Activated CD8-positive, alpha-beta T cell treated with anti-CD3 and anti-CD28 coated beads, Interleukin-2, amount 10 ng/mL, durations not matched to agents 7 days and 5 days (primary cell): ENCODE measurements at regions not wholly inside any gene's neighbourhood (a gene's known extent, or its start where the extent isn't known, plus 50 kb on each side); places are given as distances from the start of the nearest gene placed in this dataset.
"Not testable (repeated sequence)": the region's sequence is repeated elsewhere in the genome, so short reads cannot be mapped to it uniquely, and the experiment has no call there.

ENCODE experiments used
- ATAC-seq: fragments of 150-1000 bp; cut with Tn5 transposase; one replicate; pipeline ENCODE4 v1.10.0; 2021; ENCODE audit warnings: moderate library complexity
- CTCF ChIA-PET: fragments of 350-600 bp; sonication (Branson Sonifier 250); formaldehyde crosslinking; loops from one replicate; lab custom pipeline; 2021; ENCODE audit warnings: antibody characterized with exemption; lab: Charles Lee
- POLR2A ChIA-PET: fragments of 350-600 bp; sonication (Branson Sonifier 250); formaldehyde crosslinking; loops from one replicate; lab custom pipeline; 2021; ENCODE audit warnings: antibody characterized with exemption; lab: Charles Lee
- DNase-seq: peaks from one replicate; pipeline ENCODE4 v3.0.0-alpha.2; 2020
- H3K27ac Mint-ChIP-seq: one replicate; pipeline ENCODE4 v1.8.0; 2021; ENCODE audit warnings: mild to moderate bottlenecking, mixed read lengths
- H3K27me3 Mint-ChIP-seq: one replicate; pipeline ENCODE4 v1.8.0; 2021; ENCODE audit warnings: low read depth, mixed read lengths
- H3K36me3 Mint-ChIP-seq: one replicate; pipeline ENCODE4 v1.8.0; 2021; ENCODE audit warnings: low read depth, mixed read lengths
- H3K4me1 Mint-ChIP-seq: one replicate; pipeline ENCODE4 v1.8.0; 2021; ENCODE audit warnings: low read depth, mixed read lengths
- H3K4me3 Mint-ChIP-seq: one replicate; pipeline ENCODE4 v1.8.0; 2021; ENCODE audit warnings: mild to moderate bottlenecking, mixed read lengths
- H3K9me3 Mint-ChIP-seq: one replicate; pipeline ENCODE4 v1.8.0; 2022; ENCODE audit warnings: mixed read lengths; ENCODE audit not compliant: insufficient read depth

- DNase-seq, ATAC-seq, H3K36me3 Mint-ChIP-seq, CTCF ChIA-PET, POLR2A ChIA-PET, H3K4me1 Mint-ChIP-seq, H3K27me3 Mint-ChIP-seq, H3K27ac Mint-ChIP-seq, H3K9me3 Mint-ChIP-seq, H3K4me3 Mint-ChIP-seq: not testable (repeated sequence)
These were observed 240.9 kb upstream of the SFSWAP start for GRCh38 chr12:131469945-131470344.

- Mint-ChIP-seq H3K9me3 (no peaks in the 10 kb centered on the region), H3K4me1 (peaks cover 7% of the 10 kb centered on the region), H3K27ac (no peak overlapping the region), H3K27me3 (no peaks in the 10 kb centered on the region), H3K36me3 (no peaks in the 10 kb centered on the region), H3K4me3 (no peak overlapping the region)
- ChIA-PET POLR2A (no interaction called here), CTCF (no interaction called here)
- no peak for ATAC-seq
- no peak for DNase-seq
These were observed 239.5 kb upstream of the SFSWAP start for GRCh38 chr12:131471271-131471905.

DNA sequence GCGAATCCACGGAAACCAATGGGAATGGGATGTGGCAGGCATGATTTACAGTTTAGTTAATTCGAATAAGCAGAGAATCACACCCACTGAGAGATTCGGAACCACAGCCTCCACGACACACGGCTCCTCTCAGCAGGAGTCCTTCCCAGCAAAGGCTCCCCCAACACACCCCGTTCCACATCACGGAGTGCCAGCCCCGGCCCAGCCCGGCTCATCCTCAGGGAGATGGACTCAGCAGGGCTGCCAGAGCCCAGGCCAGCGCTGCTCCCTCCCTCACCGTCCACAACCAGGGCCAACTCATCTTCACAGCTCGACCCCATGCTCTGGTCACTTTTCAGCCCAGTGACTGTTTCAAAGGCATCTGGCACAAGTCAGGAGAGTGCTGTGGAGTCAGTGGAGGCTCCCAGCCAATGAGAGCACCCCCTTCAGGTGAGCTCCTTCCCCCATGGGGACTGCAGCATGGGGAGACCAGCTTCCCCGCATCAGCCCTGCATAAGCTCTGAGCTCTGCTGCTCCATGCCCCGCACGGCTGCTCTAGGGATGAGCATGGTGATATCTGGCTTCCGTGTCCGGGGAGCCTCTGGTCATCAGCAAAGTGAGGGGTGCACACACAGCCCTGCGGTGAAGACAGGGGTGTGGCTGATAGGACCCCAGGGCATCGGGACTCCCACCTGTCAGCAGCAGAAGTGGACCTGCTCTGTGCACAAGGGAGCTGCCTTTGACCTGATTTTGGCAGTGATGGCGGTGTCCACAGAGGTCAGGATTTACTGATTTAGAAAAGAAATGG is 238.8 kb upstream of the SFSWAP start:
- DNase-seq (no peak), ATAC-seq (no peak)
- Mint-ChIP-seq H3K27me3 (no peaks in the 10 kb centered on the region), H3K27ac (no peak overlapping the region), H3K4me3 (no peak overlapping the region), H3K4me1 (peaks cover 7% of the 10 kb centered on the region), H3K9me3 (no peaks in the 10 kb centered on the region), H3K36me3 (no peaks in the 10 kb centered on the region)
- ChIA-PET CTCF (no interaction called here), POLR2A (no interaction called here)

- H3K27ac Mint-ChIP-seq: no peak overlapping the region
- H3K27me3 Mint-ChIP-seq: no peaks in the 10 kb centered on the region
- ChIA-PET CTCF (no interaction called here), POLR2A (no interaction called here)
- no peak overlapping the region for H3K4me3 Mint-ChIP-seq
- no peaks in the 10 kb centered on the region for H3K36me3 Mint-ChIP-seq
- H3K4me1 Mint-ChIP-seq: peaks cover 7% of the 10 kb centered on the region
- no peaks in the 10 kb centered on the region for H3K9me3 Mint-ChIP-seq
- no peak for DNase-seq
- ATAC-seq: no peak
These were observed 237.6 kb upstream of the SFSWAP start for GRCh38 chr12:131473261-131473660.

- no peak for DNase-seq
- Mint-ChIP-seq H3K9me3 (no peaks in the 10 kb centered on the region), H3K27ac (no peak overlapping the region), H3K4me3 (no peak overlapping the region), H3K27me3 (no peaks in the 10 kb centered on the region), H3K4me1 (peaks cover 7% of the 10 kb centered on the region), H3K36me3 (no peaks in the 10 kb centered on the region)
- ChIA-PET POLR2A (no interaction called here), CTCF (no interaction called here)
- no peak for ATAC-seq
These were observed 236.9 kb upstream of the SFSWAP start for GRCh38 chr12:131473741-131474709.

- H3K9me3 Mint-ChIP-seq, DNase-seq, H3K4me3 Mint-ChIP-seq, H3K27ac Mint-ChIP-seq, H3K36me3 Mint-ChIP-seq, CTCF ChIA-PET, H3K27me3 Mint-ChIP-seq, H3K4me1 Mint-ChIP-seq, POLR2A ChIA-PET: not testable (repeated sequence)
- peak; percentile 18 for ATAC-seq
These were observed 235.9 kb upstream of the SFSWAP start for GRCh38 chr12:131475012-131475411.

GRCh38 chr12:131477613-131478012 is 233.3 kb upstream of the SFSWAP start:
- ATAC-seq: no peak
- POLR2A ChIA-PET: no interaction called here
- no peak for DNase-seq

GRCh38 chr12:131478468-131478867 is 232.4 kb upstream of the SFSWAP start:
- H3K27me3 Mint-ChIP-seq: no peaks in the 10 kb centered on the region
- H3K27ac Mint-ChIP-seq: no peak overlapping the region
- no peaks in the 10 kb centered on the region for H3K36me3 Mint-ChIP-seq
- no peak for DNase-seq
- no peaks in the 10 kb centered on the region for H3K9me3 Mint-ChIP-seq
- POLR2A ChIA-PET: no interaction called here
- ATAC-seq: no peak
- CTCF ChIA-PET: no interaction called here
- no peak overlapping the region for H3K4me3 Mint-ChIP-seq
- H3K4me1 Mint-ChIP-seq: peaks cover 6% of the 10 kb centered on the region

More at GRCh38 chr12:131477613-131478012, 233.3 kb upstream of the SFSWAP start:
- Mint-ChIP-seq H3K4me3 (no peak overlapping the region), H3K9me3 (no peaks in the 10 kb centered on the region), H3K27me3 (no peaks in the 10 kb centered on the region), H3K27ac (no peak overlapping the region), H3K36me3 (no peaks in the 10 kb centered on the region), H3K4me1 (peaks cover 7% of the 10 kb centered on the region)
- CTCF ChIA-PET: no interaction called here

- ChIA-PET CTCF (no interaction called here), POLR2A (no interaction called here)
- Mint-ChIP-seq H3K27ac (no peak overlapping the region), H3K4me3 (no peak overlapping the region), H3K27me3 (peaks cover 5% of the 10 kb centered on the region), H3K9me3 (no peaks in the 10 kb centered on the region), H3K36me3 (no peaks in the 10 kb centered on the region), H3K4me1 (no peaks in the 10 kb centered on the region)
- ATAC-seq: no peak
- no peak for DNase-seq
These were observed 228.7 kb upstream of the SFSWAP start for GRCh38 chr12:131482199-131482598.

- DNase-seq: no peak
- ATAC-seq: no peak
- Mint-ChIP-seq H3K27me3 (peaks cover 8% of the 10 kb centered on the region), H3K4me3 (no peak overlapping the region), H3K27ac (no peak overlapping the region), H3K36me3 (no peaks in the 10 kb centered on the region), H3K4me1 (no peaks in the 10 kb centered on the region), H3K9me3 (no peaks in the 10 kb centered on the region)
- ChIA-PET CTCF (no interaction called here), POLR2A (no interaction called here)
These were observed 228.2 kb upstream of the SFSWAP start for GRCh38 chr12:131482686-131483085.

GRCh38 chr12:131486451-131487230 is 224.2 kb upstream of the SFSWAP start:
- ATAC-seq (no peak), DNase-seq (no peak)
- H3K27me3 Mint-ChIP-seq: peaks cover 14% of the 10 kb centered on the region
- POLR2A ChIA-PET: no interaction called here
- CTCF ChIA-PET: no interaction called here
- H3K4me1 Mint-ChIP-seq: no peaks in the 10 kb centered on the region
- H3K4me3 Mint-ChIP-seq: no peak overlapping the region
- no peaks in the 10 kb centered on the region for H3K36me3 Mint-ChIP-seq
- H3K9me3 Mint-ChIP-seq: no peaks in the 10 kb centered on the region
- H3K27ac Mint-ChIP-seq: no peak overlapping the region
